ENCODE measurements at regions not wholly inside any gene's neighbourhood (a gene's known extent, or its start where the extent isn't known, plus 50 kb on each side); places are given as distances from the start of the nearest gene placed in this dataset.

GRCh38 chr14:86372402-86372801, 842.5 kb downstream of the FLRT2 start:
- Histone ChIP-seq H3K4me1 (ENCODE audit: control insufficient read depth in 4 of 4, insufficient read depth in 4 of 4, low read length in 3 of 4) (no peaks in the 10 kb centered on the region), H3K9me3 (ENCODE audit: control insufficient read depth in 4 of 4, low read length in 3 of 4) (peaks cover 0 to 5% (median 2%) of the 10 kb centered on the region in 4 donors), H3K27ac (ENCODE audit: low read depth in 1 of 2, low read length in 2 of 2) (no peak overlapping the region), H3K27me3 (ENCODE audit: control insufficient read depth in 4 of 4, insufficient read depth in 4 of 4, low read length in 3 of 4) (no peaks in the 10 kb centered on the region), H3K9ac (ENCODE audit: low read depth in 1 of 2, low read length in 2 of 2) (no peak overlapping the region), H3K36me3 (ENCODE audit: control insufficient read depth in 4 of 4, insufficient read depth in 3 of 4, low read depth in 1 of 4, low read length in 3 of 4) (no peaks in the 10 kb centered on the region), H3K4me3 (ENCODE audit: low read depth in 1 of 3, low read length in 3 of 3) (no peak overlapping the region)
- no peak for TF ChIP-seq GABPA (IDR thresholded peaks at IDR 0.05 in 1 of 2, conservative IDR thresholded peaks at IDR 0.05 in 1 of 2)
- TF ChIP-seq FOXA1 (IDR thresholded peaks at IDR 0.05), result no peak
- TF ChIP-seq HNF4G (IDR thresholded peaks at IDR 0.05), result no peak
- no peak for TF ChIP-seq EGR1 (IDR thresholded peaks at IDR 0.05; ENCODE audit: low read depth in 2 of 2)
- no peak for TF ChIP-seq REST (IDR thresholded peaks at IDR 0.05)
- no peak for TF ChIP-seq CTCF (IDR thresholded peaks at IDR 0.05; ENCODE audit: low read depth, low read length, missing input control)
- no peak for TF ChIP-seq RXRA (IDR thresholded peaks at IDR 0.05)
- no peak for TF ChIP-seq NR2F2 (IDR thresholded peaks at IDR 0.05)
- no peak for TF ChIP-seq HNF4A (conservative IDR thresholded peaks at IDR 0.05)
- no peak for TF ChIP-seq ZBTB33 (IDR thresholded peaks at IDR 0.05)
- TF ChIP-seq TAF1 (conservative IDR thresholded peaks at IDR 0.05), result no peak
- TF ChIP-seq YY1 (IDR thresholded peaks at IDR 0.05), result no peak
- TF ChIP-seq, protein P1, sequence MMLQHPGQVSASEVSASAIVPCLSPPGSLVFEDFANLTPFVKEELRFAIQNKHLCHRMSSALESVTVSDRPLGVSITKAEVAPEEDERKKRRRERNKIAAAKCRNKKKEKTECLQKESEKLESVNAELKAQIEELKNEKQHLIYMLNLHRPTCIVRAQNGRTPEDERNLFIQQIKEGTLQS (IDR thresholded peaks at IDR 0.05), result no peak
- no peak for TF ChIP-seq JUND (IDR thresholded peaks at IDR 0.05)
- no peak for TF ChIP-seq FOXA2 (IDR thresholded peaks at IDR 0.05)
- no peak for DNase-seq (ENCODE audit: low spot score)
- 97% methylated on average over 1 of the region's 1 CpG for WGBS

- no peak overlapping the region for H3K27ac ChIP-seq (ENCODE audit: low read depth in 1 of 2, low read length in 2 of 2)
- H3K9me3 ChIP-seq (ENCODE audit: control insufficient read depth in 4 of 4, low read length in 3 of 4), result no peaks in the 10 kb centered on the region
- WGBS, result 79% methylated on average over 4 of the region's 4 CpGs
- no peak overlapping the region for H3K9ac ChIP-seq (ENCODE audit: low read depth in 1 of 2, low read length in 2 of 2)
- H3K4me1 ChIP-seq (ENCODE audit: control insufficient read depth in 4 of 4, insufficient read depth in 4 of 4, low read length in 3 of 4), result no peaks in the 10 kb centered on the region
- H3K27me3 ChIP-seq (ENCODE audit: control insufficient read depth in 4 of 4, insufficient read depth in 4 of 4, low read length in 3 of 4), result no peaks in the 10 kb centered on the region
- DNase-seq (ENCODE audit: low spot score), result no peak
- H3K36me3 ChIP-seq (ENCODE audit: control insufficient read depth in 4 of 4, insufficient read depth in 3 of 4, low read depth in 1 of 4, low read length in 3 of 4), result no peaks in the 10 kb centered on the region
- H3K4me3 ChIP-seq (ENCODE audit: low read depth in 1 of 3, low read length in 3 of 3), result no peak overlapping the region
- TF ChIP-seq FOXA2 (IDR thresholded peaks at IDR 0.05) (no peak), REST (IDR thresholded peaks at IDR 0.05) (no peak), GABPA (IDR thresholded peaks at IDR 0.05 in 1 of 2, conservative IDR thresholded peaks at IDR 0.05 in 1 of 2) (no peak), EGR1 (IDR thresholded peaks at IDR 0.05; ENCODE audit: low read depth in 2 of 2) (no peak), ZBTB33 (IDR thresholded peaks at IDR 0.05) (no peak), RXRA (IDR thresholded peaks at IDR 0.05) (no peak), HNF4G (IDR thresholded peaks at IDR 0.05) (no peak), RAD21 (IDR thresholded peaks at IDR 0.05) (no peak), TAF1 (conservative IDR thresholded peaks at IDR 0.05) (no peak), JUND (IDR thresholded peaks at IDR 0.05) (no peak)
- TF ChIP-seq, protein P1 (IDR thresholded peaks at IDR 0.05), result no peak
These were observed 834.7 kb downstream of the FLRT2 start for GRCh38 chr14:86364634-86365033.
